Coronary artery (tissue), 2 donors: ENCODE measurements at regions not wholly inside any gene's neighbourhood (a gene's known extent, or its start where the extent isn't known, plus 50 kb on each side); places are given as distances from the start of the nearest gene placed in this dataset.
A peak's percentile ranks its signal among the peaks of the same experiment; 100 is the strongest.

Experiments used
- DNase-seq: peaks from one replicate; pipeline ENCODE4 v3.0.0-alpha.2; 2017; ENCODE audit warnings: low spot score
- H3K27ac ChIP-seq, 2 donors: fragments of 200-600 bp; sonication (generic); one replicate each; pipeline ENCODE4 v1.5.1; 2016 to 2019
- H3K4me3 ChIP-seq: fragments of 200-600 bp; sonication (generic); 2 replicates; pipeline ENCODE4 v1.5.1; 2016; ENCODE audit warnings: mild to moderate bottlenecking, moderate library complexity
- CTCF ChIP-seq: fragments of 200-600 bp; sonication (generic); IDR thresholded peaks from one replicate; pipeline ENCODE4 v1.5.1; 2019; ENCODE audit warnings: antibody characterized with exemption

- Histone ChIP-seq H3K4me3 (no peak overlapping the region), H3K27ac (no peak overlapping the region)
- DNase-seq, result no peak
- TF ChIP-seq CTCF, result no peak
These were observed 326.7 kb upstream of the RPS6KA3 start for GRCh38 chrX:20593402-20593801.

GRCh38 chrX:20591246-20591645 lies 324.5 kb upstream of the RPS6KA3 start:
- DNase-seq, result no peak
- no peak overlapping the region for H3K4me3 ChIP-seq
- no peak overlapping the region for H3K27ac ChIP-seq
- no peak for TF ChIP-seq CTCF

- no peak overlapping the region for H3K4me3 ChIP-seq
- no peak for TF ChIP-seq CTCF
- DNase-seq, result no peak
- no peak overlapping the region for H3K27ac ChIP-seq
These were observed 319.1 kb upstream of the RPS6KA3 start for GRCh38 chrX:20585782-20586181.

- no peak for DNase-seq
- no peak for TF ChIP-seq CTCF
These were observed 304.9 kb upstream of the RPS6KA3 start for GRCh38 chrX:20571611-20572010.

GRCh38 chrX:20567108-20567507 lies 300.4 kb upstream of the RPS6KA3 start:
- Histone ChIP-seq H3K4me3 (no peak overlapping the region), H3K27ac (no peak overlapping the region)
- DNase-seq, result no peak
- TF ChIP-seq CTCF, result no peak

More at GRCh38 chrX:20571611-20572010, 304.9 kb upstream of the RPS6KA3 start:
- Histone ChIP-seq H3K27ac (no peak overlapping the region), H3K4me3 (no peak overlapping the region)

- peak overlapping the region in 1 of 2 donors; percentile 77 for H3K27ac ChIP-seq
- H3K4me3 ChIP-seq, result peak overlapping the region; percentile 26
- no peak for DNase-seq
- no peak for TF ChIP-seq CTCF
These were observed 280.9 kb upstream of the RPS6KA3 start for GRCh38 chrX:20547611-20548051.

- no peak overlapping the region for H3K4me3 ChIP-seq
- no peak overlapping the region for H3K27ac ChIP-seq
- DNase-seq, result no peak
- no peak for TF ChIP-seq CTCF
These were observed 278.8 kb upstream of the RPS6KA3 start for GRCh38 chrX:20545538-20545937.
